ENCODE measurements at regions not wholly inside any gene's neighbourhood (a gene's known extent, or its start where the extent isn't known, plus 50 kb on each side); places are given as distances from the start of the nearest gene placed in this dataset.
"Not testable (repeated sequence)": the region's sequence is repeated elsewhere in the genome, so short reads cannot be mapped to it uniquely, and the experiment has no call there.

GRCh38 chr14:95597784-95598211 lies 62.9 kb downstream of the GLRX5 start:
- no peak for DNase-seq

- no peak for DNase-seq
These were observed 66.8 kb downstream of the GLRX5 start for GRCh38 chr14:95601650-95602049.

- DNase-seq, result no peak
These were observed 68.6 kb downstream of the GLRX5 start for GRCh38 chr14:95603415-95603814.

- no peak for DNase-seq
These were observed 71.4 kb downstream of the GLRX5 start for GRCh38 chr14:95606266-95606665.

GRCh38 chr14:95608637-95609235 lies 73.9 kb downstream of the GLRX5 start:
- no peak for DNase-seq

GRCh38 chr14:95609398-95609990 lies 74.6 kb downstream of the GLRX5 start:
- no peak for DNase-seq

GRCh38 chr14:95611293-95611880 lies 74.8 kb upstream of the TCL1B start:
- DNase-seq, result no peak

GRCh38 chr14:95614349-95614748 lies 71.9 kb upstream of the TCL1B start:
- DNase-seq, result no peak

GRCh38 chr14:95616745-95617144 lies 69.5 kb upstream of the TCL1B start:
- no peak for DNase-seq

GRCh38 chr14:95619785-95620417 lies 66.3 kb upstream of the TCL1B start:
- no peak for DNase-seq

GRCh38 chr14:95620659-95621059 lies 65.6 kb upstream of the TCL1B start:
- DNase-seq, result peak; percentile 5

- no peak for DNase-seq
These were observed 63.0 kb upstream of the TCL1B start for GRCh38 chr14:95623195-95623594.

GRCh38 chr14:95625710-95626109 lies 60.5 kb upstream of the TCL1B start:
- DNase-seq, result not testable (repeated sequence)

GRCh38 chr14:95635051-95635450 lies 51.2 kb upstream of the TCL1B start:
- no peak for DNase-seq

Measured in CD4-positive, alpha-beta T cell treated with Interleukin-17A for 4 hours (primary cell).